GM18861 (cell line): ENCODE measurements at regions not wholly inside any gene's neighbourhood (a gene's known extent, or its start where the extent isn't known, plus 50 kb on each side); places are given as distances from the start of the nearest gene placed in this dataset.

ENCODE experiments used
- ATAC-seq: cut with Tn5 transposase; IDR thresholded peaks from one replicate; pipeline ENCODE4 v1.9.1; 2021; ENCODE audit not compliant: unreplicated experiment

DNA sequence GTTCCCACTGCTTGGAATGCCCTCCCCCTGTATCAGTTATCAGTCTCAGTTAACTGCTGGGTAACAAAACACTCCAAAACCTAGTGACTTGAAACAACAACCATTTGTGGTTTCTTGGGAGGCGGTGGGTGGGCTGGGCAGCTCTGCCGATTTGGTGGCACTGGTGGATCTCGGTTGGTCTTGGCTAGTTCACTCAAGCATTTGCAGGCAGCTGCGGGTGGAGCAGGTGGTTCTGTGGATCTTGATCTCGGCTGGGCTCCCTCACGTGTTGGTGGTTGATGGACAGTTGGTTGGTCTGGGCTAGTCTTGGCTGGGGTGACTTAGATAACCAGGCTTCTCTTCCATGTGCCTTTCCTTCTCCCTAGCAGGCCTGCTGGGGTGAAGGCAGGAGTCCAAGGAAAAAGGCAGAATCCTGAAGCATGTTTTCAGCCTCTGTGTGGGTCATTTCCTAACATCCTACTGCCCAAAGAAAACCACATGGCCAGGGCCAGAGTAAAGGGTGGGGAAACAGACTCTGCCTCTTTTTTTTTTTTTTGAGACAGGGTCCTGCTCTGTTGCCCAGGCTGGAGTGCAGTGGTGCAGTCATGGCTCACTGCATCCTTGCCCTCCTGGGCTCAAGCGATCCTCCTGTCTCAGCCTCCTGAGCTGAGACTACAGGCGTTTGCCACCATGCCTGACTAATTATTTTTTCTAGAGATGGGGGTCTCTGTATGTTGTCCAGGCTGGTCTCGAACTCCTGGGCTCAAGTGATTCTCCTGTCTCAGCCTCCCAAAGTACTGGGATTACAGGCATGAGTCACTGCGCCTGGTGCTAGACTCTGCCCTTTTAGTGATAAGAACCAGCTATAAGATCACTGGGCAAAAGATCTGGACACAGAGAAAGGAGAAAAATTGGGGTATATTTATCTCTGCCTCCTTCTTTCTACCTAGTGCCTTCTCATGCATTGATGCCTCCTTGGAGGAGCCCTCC is 183.7 kb downstream of the RGS3 start:
- ATAC-seq, result no peak

DNA sequence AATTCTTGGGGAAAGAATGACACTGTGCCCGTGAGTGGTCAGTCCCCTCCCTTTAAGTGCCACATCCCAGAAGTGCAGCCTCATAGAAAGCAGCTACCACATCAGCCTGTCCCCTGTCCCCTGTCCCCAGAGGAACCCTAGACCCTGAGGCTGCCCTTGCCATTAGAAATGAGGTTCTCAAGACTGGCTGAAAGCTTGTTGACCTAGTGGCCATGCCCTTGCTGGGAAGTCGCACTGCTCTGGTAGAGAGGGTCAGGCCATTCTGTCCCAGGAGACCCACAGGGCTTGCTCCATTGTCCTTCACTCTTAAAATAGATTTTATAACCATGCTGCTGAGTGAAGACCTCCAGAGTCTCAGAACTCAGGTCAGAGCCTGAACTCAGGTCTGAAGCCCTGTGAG is 184.5 kb downstream of the RGS3 start:
- no peak for ATAC-seq

DNA sequence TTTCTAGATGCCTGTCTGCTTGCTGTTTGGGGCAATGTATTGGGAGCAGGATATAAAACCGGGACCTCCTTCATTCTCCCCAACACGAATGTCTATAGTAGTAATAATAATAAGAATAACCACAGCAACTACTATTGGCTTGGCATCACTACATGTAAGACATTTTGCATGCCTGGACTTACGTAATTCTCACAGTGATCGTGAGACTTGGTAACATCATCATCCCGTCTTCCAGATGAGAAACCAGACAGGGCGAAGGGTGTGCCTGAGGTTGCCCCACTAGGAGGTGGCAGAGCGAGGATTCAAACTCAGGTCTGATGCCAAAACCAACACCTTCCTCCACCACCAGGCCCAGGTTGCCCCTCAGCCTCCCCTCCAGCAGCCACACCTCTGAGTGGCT is 185.1 kb downstream of the RGS3 start:
- no peak for ATAC-seq

DNA sequence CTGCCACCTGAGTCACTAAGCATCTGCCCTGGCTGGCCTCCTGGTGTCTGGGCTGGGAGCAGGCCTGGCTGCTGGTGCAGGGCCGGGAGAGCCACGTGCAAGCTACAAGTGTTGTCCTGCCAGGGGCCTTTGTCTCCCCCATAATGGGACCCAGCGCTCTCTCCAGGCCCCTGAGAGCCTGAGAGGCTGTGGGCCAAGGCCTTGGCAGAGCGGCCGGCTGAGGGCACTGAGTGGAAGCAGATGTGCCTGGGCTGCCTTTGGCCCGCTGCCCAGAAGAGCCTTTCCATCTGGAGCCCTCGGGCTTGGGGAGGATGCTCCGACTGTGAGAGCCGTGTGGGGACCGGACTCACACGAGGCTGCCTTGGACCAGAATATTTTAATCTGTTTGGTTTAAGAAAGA is 185.5 kb downstream of the RGS3 start:
- ATAC-seq, result no peak

DNA sequence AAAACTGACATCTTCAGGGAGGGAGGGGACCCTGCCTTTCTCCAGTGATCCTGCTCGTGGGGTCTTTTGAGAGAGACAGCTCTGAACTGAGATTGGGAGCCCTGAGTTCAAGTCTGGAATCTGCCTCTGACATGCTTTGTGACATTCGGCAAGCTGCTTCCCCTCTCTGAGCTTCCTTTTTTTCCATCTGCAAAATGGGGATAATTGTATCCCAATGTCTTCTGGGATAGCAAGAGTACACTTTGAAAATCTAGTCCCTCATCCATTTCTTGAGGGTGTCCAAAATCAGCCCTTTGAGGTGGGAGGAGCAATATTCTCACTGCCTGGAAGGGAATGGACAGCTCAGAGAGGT is 186.3 kb downstream of the RGS3 start:
- no peak for ATAC-seq

DNA sequence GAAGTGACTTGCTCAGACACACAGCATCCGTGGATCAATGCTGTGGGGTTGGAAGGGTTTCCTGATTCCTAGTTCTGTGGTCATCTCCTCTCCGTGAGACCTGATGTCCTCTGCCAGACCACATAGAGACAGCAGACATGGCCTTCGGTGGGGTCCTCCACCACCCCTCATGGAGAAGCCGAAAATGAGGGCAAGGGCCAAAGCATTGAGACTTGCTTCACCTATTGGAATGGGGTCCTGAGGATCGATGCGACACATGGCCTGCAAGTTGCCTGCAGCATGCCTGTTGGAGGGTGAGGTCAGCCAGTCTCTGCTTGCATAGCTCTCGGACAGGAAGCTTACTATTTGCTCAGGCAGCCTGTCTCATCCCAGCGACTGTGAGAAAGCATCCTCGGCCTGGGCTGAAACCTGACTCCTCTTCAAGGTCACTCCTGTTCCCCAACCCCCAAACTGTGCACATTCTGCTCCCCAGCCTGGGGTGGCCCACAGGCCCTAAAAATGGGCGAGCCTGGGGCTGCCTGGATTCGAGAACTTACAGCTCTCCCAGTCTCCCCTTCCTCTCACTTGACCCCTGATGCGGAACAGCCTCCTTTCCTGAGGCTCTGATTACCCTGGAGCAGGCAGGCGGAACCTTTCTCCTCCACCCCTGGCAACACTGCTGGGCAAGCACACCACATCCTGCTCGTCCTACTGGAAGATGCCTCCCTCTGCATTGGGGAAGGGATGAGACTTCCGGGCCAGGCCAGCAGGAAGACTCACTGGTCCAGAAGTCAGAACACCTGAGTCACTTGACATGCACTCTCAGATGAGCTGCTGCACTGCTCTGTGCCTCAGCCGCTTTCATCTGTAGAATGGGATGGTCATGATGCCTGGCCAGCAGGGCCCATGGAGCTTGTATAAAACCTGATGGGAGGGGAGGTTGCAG is 186.9 kb downstream of the RGS3 start:
- ATAC-seq, result no peak

GRCh38 chr9:113651896-113652295 is 188.4 kb downstream of the RGS3 start:
- no peak for ATAC-seq

DNA sequence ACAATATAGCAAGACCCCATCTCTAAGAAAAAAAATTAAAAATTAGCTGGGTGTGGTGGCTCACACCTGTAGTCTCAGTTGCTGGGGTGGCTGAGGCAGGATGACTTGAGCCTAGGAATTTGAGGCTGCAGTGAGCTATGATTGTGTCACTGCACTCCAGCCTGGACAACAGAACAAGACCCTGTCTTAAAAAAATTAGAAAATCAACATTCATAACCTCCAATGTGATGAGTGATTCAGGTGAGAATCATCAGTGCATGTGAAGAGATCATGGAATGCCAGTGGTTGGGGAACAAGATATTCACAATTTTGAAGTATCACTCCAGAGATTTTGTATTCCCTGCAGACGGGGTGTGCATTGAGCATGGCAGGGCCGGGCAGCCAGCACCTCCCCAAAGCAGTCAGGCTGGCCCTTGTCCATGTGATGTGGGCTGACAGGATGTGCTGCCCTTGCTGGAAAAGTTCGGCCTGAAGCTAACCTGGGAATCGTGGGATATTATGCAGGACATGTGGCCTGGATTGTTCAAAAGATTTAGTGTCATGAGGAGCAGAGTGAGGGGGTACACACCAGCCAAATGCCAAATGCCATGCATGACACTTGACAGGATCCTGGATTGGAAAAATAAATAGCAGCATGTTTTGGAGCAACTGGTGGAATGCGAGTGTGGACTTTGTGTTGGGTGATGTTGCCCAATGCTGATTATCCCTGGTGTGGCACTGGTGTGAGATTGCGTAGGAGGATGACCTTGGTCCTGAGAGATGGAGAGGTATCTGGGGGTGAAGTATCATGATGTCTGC is 189.0 kb downstream of the RGS3 start:
- no peak for ATAC-seq

DNA sequence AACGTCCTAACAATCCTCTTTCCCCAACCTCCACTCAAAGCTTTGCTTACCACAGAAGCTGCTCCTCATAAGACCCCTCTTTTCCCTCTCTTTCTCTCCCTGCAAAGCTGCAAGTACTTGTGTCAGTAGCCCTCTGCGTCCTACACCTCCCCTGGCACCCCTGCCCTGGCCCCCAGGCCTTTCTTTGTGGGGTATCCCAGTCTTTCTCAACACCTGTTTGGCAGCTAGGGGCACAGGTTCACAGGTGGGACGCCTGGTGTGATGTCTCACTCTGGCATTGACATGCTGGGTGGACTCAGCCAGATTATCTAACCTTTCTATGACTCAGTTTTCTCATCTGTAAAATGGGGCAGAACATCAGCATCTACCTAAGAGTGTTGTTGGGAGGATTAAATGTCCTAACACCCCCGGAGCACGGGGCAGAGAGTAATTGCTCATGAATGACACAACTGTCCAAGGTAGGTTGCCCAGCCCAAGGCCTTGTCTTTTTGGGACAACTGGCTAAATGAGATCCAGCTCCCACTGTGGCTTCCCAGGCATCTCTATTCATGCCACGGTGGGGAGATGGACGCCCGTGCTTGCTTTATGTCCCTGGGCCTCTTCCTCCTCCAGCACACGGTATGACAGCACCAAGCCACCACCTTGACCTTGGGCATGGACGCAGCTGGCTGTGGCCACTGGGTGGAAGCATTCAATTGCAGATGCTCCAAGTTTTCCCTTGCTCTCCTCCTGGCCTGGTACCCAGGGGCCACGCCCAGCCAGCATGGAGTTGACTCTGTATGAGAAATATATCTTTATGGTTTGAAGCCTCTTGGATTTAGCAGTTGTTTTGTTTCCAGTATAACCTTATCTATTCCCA is 190.4 kb downstream of the RGS3 start:
- ATAC-seq, result no peak

- ATAC-seq, result no peak
Observed at GRCh38 chr9:113654605-113655428, 191.3 kb downstream of the RGS3 start.

DNA sequence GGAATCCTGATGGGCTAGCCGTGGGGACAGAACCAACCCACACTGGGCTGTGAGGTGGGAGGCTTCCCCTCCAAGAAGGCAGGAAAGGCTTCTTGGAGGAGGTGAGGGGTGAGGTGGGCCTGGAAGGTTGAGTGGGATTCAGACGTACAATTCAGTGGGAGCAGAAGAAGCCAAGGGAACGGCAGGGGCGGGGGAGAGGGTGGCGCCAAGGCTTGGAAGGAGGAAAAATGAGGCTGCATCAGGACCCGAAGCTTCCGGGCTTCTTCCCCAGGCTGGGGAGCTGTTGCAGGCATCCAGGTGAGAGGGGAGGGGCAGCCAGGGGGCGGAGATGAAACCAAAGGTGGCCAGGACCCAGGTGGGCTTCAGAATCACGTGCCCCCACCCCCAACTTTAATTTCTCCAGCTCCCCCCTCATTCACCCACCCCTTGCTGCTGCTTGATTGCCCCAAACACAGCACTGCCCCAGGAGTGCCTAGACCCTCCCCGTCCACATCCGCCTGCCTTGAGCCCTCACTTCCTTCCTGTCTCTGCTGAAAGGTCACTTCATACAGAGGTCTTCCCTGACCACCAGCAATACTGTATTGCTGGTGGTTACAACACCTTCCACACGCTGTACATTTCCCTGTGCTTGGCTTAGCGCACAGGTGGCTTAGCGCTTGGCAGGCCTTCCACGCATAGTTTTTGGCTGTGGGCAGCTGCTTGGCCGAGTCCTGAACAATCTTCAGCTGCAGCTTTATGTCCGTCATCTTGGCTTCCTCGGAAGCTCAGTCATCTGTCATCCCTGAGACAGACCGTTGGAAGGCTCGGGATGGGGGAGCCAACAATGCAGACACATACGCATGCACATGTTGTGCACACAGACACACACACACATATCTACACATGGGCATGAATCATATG is 193.5 kb downstream of the RGS3 start:
- ATAC-seq, result no peak

- ATAC-seq, result peak; percentile 65
Observed at GRCh38 chr9:113657765-113658544, 194.4 kb downstream of the RGS3 start.

GRCh38 chr9:113658545-113658895 is 195.0 kb downstream of the RGS3 start:
- no peak for ATAC-seq

DNA sequence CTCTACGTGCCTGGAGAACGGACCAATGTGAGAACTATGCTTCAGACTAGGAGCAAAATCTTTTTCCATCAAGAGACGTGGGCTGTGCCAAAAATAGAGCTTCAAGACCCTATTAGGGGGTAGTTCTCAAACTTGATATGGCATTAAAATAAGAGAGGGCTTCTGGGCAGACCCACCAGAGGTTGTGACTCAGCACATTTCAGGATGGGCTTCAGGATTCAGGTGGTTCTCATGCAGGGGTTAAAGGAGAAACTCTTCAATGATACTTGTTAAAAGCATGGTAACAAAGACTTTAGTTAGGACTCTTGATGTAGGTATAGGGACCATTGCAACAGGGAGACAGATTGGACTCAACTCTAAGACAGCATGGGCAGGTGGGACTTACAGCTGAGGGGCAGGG is 195.5 kb downstream of the RGS3 start:
- ATAC-seq, result no peak

DNA sequence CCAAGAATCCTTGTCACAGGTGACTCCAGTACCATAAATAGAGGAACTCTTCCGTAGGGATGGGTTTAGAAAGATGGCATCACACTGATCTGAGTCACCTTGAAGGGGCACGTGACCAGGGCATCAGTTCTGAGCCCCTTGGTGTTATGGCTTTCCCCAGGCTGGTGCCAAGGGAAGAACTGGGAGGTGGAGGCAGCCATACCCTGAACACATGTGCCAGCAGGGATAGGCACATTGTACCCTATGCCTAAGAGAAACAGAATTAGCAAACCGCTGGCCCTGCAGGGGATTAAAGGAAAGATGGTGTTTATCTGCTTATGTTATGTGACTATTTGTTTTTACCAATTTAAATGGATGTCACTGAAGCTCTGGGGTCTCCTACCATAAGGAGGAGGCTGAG is 196.2 kb downstream of the RGS3 start:
- no peak for ATAC-seq

DNA sequence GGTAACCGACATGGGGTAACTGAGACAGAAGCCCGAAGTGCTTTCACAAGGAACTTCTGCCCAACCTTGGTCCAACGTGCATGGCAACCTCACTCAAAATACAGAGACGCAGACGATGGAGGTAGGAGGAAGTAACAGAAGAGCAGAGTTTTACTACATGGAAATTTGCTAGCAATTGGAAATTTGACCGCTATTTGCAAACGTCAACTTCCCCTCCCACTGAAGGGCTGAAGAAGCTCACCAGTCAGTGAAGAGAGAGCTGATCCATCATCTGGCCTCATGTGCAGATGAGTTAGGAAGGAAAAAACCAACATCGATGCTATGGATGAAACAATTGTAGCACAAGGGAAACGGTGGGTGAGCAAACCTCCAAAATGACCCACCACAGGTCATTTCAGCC is 196.7 kb downstream of the RGS3 start:
- ATAC-seq, result no peak

DNA sequence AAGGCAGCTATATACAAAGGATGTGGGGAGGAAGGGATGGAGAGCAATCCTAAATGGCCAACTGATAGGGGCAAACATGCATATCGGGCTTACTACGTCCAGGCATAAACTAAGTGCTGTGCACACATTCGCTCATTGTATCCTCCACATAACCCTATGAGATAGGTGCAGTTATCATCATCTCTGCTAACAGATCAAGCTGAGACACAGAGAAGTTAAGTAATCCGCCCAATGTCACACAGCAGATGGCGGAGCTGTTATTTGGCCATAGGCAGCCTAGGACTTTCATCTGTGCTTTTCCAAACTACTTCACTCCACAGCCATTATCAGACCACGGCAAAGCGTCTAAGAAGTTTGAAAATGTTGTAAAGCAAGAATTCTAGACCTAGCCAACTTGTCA is 197.5 kb downstream of the RGS3 start:
- ATAC-seq, result no peak
